HS-5 (cell line): ENCODE measurements at regions not wholly inside any gene's neighbourhood (a gene's known extent, or its start where the extent isn't known, plus 50 kb on each side); places are given as distances from the start of the nearest gene placed in this dataset.
A peak's percentile ranks its signal among the peaks of the same experiment; 100 is the strongest.

ENCODE experiments used
- DNase-seq: peaks from one replicate; pipeline ENCODE4 v3.0.0-alpha.2; 2012; ENCODE audit warnings: low read depth

DNA sequence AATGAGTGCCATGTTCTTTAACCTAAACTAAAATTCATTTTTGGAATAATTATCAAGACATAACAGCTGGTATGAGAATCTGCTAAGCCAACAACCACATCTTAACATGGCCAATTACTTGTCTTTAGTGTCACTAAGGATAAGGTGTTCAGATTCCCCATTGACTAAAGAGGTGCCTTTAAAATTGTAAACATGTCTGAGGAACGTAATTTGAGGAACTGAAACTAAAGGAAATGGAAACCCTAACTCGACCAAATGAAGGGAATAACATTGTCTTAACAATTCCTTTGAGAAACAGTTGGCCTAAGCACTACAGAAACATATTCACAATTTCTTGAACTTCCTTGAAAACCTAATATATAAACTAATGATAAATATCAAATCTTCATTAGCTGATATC, 355.4 kb upstream of the GULP1 start:
- DNase-seq: no peak

- no peak for DNase-seq
These were observed 352.5 kb upstream of the GULP1 start for GRCh38 chr2:187939180-187939579.

GRCh38 chr2:187942876-187943275, 348.8 kb upstream of the GULP1 start:
- DNase-seq: peak; percentile 15

GRCh38 chr2:187943772-187944369, 347.8 kb upstream of the GULP1 start:
- no peak for DNase-seq

GRCh38 chr2:187949859-187950258, 341.8 kb upstream of the GULP1 start:
- no peak for DNase-seq

- no peak for DNase-seq
These were observed 340.0 kb upstream of the GULP1 start for GRCh38 chr2:187951470-187952218.

DNA sequence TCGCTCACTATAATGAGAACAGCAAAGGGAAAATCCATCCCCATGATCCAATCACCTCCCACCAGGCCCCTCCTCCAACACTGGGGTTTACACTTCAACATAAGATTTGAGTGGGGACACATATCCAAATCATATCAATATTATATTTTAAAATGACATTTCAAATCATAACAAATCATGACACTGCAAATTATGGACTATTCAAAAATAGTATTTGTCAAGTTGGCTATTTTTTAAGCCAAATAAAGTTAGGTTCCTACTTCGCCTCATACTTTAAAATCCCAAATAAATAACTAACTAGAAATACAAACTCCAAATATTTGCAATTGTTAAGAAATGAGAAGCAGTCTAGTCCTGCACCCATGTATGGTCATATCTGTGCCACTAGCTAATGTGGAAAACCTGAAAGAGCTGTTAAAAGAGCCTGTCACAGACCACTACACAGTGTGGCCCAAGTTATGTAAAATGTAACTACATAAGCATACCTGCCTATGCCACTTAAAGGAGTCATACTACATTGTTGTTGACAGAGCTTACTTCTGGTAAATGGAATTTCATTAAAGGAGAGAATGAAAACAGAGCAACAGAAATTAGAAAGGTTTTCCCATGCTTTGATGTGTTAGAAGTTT, 334.7 kb upstream of the GULP1 start:
- DNase-seq: no peak

DNA sequence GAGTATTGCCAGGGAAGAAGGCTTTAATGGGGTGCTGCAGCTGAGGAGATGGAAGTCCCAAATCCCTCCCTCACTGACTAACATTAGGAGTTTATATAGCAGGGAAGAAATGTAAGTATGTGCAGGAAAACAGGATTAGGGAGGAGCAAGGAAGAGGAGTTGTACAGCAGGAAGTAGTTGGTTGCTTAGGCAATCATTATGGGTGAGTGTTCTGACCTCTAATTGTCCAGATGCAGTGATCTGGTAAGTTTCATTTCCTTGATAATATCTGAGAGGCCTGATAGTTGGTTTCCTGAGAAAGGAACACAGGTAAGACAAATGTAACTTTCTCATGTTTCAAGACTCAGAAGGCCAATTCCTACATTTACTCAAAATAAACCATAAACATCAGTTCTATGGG, 331.9 kb upstream of the GULP1 start:
- DNase-seq: peak; percentile 24

- no peak for DNase-seq
These were observed 329.1 kb upstream of the GULP1 start for GRCh38 chr2:187962538-187962937.

DNA sequence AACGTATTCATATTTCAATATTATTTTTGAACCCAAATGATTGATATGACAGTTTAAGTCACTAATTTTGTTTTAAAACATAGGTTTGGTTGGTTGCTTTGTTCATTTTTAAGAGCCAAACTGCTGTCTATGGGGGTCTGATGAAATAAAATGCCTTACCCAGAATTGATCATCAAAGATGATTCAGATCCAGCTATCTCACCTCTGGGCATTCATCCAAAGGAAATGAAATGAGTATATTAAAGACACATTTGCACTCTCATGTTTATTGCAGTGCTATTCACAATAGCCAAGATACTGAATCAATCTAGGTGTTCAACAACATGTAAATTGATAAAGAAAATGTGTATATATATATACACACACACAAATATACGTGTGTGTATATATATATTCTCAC, 326.9 kb upstream of the GULP1 start:
- DNase-seq: peak; percentile 81

DNA sequence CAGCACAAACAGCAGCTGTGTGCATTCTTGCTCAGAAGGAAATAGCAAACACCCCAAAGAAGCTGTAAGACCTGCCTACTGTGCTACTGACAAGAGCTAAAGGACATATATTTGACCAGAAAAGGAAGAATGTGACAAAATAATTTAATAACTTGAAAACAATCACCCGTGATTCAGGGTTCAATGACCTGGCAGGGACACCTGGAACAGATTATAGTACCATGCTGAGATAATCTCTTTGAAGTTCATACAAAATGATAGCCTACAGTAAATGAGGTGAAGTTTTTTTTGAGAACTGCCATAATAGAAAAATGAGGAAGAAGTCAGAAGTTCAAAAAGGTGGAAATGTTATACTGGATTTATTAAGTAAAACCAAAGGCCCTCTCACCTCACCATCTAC, 324.8 kb upstream of the GULP1 start:
- no peak for DNase-seq

DNA sequence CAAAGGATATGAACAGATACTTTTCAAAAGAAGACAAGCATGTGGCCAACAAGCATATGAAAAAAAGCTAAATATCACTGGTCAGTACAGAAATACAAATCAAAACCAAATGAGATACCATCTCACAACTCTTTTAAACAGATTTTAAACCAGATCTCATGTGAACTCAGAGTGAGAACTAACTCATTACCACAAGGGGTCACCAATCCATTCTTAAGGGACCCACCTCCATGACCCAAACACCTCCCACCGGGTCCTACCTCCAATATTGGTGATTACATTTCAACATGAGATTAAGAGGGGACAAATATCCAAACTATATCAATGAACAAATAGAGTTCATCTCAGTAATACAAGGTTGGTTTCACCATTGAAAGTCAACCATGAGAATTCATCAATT, 319.8 kb upstream of the GULP1 start:
- no peak for DNase-seq

- DNase-seq: no peak
These were observed 315.3 kb upstream of the GULP1 start for GRCh38 chr2:187976259-187976985.

- DNase-seq: no peak
These were observed 314.7 kb upstream of the GULP1 start for GRCh38 chr2:187976986-187977333.

GRCh38 chr2:187978356-187978755, 313.3 kb upstream of the GULP1 start:
- no peak for DNase-seq

DNA sequence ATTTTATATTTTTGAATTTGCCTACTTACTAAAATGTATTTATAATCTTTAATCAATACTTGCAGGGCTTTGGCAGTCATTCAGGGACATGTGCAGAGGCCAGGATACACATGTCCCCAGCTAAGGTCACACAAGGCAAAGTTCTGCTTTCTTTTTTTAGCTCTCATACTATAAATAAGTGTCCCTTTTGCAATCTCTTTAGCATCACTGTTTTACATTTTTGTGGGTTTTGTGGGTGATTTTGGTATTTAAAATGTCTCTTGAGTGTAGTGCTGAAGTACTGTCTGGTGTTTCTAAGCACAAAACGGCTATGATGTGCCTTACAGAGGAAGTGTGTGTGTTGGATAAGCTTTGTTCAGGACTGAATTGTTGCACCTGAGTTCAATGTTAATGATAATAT, 309.0 kb upstream of the GULP1 start:
- DNase-seq: peak; percentile 51

GRCh38 chr2:187985195-187985594, 306.5 kb upstream of the GULP1 start:
- no peak for DNase-seq

GRCh38 chr2:187985923-187986322, 305.8 kb upstream of the GULP1 start:
- no peak for DNase-seq

DNA sequence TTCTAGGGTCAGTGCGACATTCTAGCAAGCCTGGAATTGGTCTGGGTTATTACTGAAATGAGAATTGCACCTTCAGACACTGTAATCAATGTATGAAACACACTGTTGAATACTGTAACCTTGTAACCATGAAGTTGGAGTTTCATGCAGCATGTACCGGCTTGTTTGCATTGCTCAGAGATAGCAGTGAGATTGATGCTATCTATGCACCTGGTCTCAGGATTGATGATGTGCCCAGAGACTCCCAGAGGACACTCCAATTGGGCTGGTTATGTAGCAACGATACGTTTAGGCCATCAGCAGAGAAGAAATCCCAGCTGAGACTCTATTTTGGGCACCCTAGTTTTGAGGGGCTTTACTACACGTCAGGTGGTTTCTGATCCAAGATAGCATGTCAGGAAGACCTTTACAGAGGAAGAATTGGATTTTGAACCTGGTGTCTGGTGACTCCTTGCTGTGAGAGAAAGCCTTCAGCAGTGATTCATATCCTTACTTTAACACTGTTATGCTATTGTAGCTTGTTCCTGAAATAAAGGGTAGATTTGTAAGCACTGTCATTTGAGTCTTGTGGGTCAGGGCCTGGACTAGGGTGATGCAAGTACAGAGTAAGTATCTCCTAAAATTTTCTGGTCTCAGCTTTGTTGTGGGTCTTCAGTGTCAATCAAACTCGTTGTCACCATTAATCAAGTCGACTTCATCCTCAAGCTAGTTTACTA, 305.1 kb upstream of the GULP1 start:
- no peak for DNase-seq

- no peak for DNase-seq
These were observed 303.3 kb upstream of the GULP1 start for GRCh38 chr2:187988348-187988747.

- no peak for DNase-seq
These were observed 301.6 kb upstream of the GULP1 start for GRCh38 chr2:187989925-187990623.

DNA sequence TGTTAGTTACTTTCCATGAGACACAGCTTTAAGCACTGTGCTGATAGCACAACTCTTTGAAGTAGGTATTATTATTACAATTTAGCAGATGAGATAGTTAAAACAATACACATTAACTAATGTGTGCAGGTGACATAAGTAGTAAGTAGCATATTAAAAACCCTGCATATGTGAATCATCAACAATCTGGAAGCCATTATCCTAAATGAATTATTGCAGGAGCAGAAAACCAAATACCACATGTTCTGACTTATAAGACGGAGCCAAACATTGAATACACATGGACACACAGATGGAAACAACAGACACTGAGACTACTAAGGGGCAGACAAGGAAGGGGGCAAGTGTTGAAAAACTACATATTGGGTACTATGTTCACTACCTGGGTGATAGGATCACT, 300.3 kb upstream of the GULP1 start:
- DNase-seq: no peak
